ENCODE measurements at regions not wholly inside any gene's neighbourhood (a gene's known extent, or its start where the extent isn't known, plus 50 kb on each side); places are given as distances from the start of the nearest gene placed in this dataset.

GRCh38 chr7:137160236-137160635 lies 183.3 kb downstream of the PTN start:
- TF ChIP-seq CTCF (conservative IDR thresholded peaks at IDR 0.05; ENCODE audit: low read depth, low read length): no peak
- TF ChIP-seq EZH2 (IDR thresholded peaks at IDR 0.05; ENCODE audit: borderline replicate concordance, low read depth, low read length, poor library complexity, severe bottlenecking): no peak

All from A673 (cell line).